GM18870 (cell line): ENCODE measurements at regions not wholly inside any gene's neighbourhood (a gene's known extent, or its start where the extent isn't known, plus 50 kb on each side); places are given as distances from the start of the nearest gene placed in this dataset.
"Not testable (repeated sequence)": the region's sequence is repeated elsewhere in the genome, so short reads cannot be mapped to it uniquely, and the experiment has no call there.

Experiments used
- ATAC-seq: cut with Tn5 transposase; IDR thresholded peaks from one replicate; pipeline ENCODE4 v1.9.1; 2021; ENCODE audit warnings: moderate library complexity; ENCODE audit not compliant: unreplicated experiment

DNA sequence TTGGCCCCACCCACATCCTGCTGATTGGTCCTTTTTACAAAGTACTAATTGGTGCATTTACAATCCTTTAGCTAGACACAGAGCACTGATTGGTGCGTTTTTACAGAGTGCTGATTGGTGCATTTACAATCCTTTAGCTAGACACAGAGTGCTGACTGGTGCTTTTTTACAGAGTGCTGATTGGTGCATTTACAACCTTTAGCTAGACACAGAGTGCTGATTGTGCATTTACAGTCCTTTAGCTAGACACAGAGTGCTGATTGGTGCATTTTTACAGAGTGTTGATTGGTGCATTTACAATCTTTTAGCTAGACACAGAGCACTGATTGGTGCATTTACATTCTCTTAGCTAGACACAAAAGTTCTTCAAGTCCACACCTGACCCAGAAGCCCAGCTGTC, 144.2 kb upstream of the XIRP2 start:
- not testable (repeated sequence) for ATAC-seq

DNA sequence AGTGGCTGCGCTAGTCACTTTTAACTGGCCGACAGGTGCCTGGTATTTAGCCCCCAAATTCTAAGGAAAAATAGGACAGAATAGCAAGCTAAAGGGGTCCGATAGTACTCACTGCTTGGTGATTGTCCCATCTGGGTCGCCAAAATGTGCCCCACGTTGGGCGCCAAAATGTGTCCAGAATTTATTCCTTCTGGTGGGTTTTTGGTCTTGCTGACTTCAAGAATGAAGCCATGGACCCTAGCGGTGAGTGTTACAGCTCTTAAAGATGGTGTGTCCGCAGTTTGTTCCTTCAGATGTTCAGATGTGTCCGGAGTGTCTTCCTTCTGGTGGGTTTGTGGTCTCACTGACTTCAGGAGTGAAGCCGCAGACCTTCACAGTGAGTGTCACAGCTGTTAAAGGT, 144.8 kb upstream of the XIRP2 start:
- ATAC-seq, result not testable (repeated sequence)

DNA sequence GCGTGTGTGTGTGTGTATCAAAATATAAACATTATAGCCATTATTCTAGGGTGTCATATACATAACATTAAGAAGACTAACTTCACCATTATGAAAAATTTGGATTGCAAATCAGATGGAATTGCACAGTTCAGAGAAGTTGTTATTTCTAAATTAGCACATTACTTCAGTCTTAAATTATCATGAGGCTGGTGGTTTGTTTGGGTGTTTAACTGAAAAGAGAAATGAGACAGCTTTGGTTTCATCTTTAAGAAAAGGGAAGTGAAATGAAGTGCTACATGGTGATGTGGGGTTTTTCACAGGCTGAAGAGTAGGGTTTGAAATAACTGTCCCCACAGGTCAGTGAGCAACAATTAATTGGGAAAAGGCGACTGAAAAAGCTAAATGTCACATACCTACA, 161.2 kb upstream of the XIRP2 start:
- peak; percentile 99 for ATAC-seq

DNA sequence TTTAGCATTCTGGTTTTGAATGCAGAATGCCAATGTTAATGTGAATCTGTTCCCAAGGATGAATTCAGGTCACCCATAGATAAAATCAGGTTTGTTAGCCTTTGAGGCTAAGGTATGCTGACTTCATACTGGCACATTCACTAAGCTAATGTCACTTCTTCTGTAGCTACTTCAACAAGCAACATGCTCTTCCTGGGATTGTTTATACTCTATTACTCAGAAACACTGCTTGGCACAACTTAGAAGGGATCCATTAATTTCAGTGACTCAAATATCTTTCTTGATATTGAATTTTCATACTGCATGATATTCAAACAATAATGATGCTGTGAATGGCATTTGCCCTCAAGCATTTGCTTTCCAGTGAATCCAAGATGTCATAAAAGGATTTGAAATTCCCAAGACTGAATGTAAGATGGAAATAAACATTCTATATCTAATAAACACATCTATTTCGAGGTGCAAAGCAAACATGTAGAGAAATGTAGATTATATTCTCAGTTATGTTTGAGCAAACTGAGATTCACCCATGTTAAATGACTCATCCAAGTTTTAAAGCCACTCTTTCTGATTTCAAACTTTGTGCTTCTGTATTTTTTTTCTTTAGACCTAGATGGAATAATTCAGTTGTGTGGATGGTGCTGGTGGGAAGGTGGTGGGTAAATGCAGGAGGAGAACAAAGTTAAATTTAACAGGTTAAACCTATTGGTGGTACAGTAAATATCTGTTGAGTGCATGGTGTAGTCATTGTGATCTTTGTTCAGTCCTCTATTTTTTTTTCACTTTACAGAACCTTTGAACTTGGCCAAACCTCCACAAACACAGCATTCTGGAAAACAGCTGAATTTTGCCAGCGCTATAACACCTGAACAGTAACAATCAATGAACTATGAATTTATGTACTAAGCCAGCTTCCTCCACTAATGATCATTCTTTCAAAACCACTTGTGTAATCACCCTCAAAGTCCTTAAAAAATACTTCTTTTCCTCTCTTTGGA, 162.1 kb upstream of the XIRP2 start:
- ATAC-seq, result no peak

DNA sequence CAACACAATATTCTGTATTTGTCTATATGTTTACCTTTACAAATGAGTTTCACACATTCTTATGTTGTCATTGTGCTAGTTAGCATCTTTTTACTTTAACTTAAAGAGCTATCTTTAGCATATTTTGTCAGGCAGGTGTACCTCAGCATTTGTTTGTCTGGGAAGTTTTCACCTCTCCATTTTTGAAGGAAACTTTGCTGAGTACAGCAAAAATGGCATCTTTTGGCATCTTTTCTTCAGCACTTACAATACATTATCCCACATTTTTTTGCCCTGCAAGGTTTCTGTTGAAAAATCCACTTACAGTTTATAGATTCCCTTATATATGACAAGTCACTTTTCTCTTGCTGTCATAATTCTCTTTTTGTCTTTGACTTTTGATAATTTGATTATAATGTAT, 171.3 kb upstream of the XIRP2 start:
- ATAC-seq, result no peak

DNA sequence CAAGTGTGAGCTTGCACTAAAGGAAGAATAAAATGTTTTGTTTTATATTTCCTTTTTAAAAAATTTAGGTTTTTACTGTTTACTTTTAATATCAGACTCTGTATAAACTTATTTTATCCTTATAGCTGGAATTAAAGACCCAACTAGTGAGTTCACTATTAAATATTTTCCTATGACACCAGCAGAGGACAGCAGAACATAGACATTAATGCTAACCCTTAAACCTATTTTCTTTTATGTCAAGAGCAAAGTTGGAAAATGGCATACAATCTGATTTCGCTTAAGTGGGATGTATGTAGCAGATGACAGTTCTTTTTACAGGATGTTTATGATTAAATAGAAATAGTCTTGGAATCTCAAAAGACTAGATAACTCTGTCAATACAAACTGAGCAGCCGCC, 188.2 kb upstream of the XIRP2 start:
- ATAC-seq, result no peak

DNA sequence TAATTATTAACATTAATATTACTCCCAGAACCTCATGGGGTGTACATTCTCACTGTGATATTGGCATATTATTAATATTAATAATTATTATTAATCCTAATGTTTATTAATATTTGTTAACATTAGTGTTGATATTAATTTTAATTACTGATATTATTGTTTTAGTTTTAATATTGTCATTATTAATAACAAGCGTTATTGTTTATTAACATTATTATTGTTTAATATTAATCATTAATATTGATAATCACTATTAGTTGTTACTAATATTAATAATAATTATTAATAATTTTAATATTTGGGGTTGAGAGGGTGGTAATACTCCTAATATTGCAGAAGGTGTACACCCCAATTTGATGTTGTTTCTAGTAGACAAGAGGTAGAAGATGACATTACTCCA, 193.1 kb upstream of the XIRP2 start:
- no peak for ATAC-seq

DNA sequence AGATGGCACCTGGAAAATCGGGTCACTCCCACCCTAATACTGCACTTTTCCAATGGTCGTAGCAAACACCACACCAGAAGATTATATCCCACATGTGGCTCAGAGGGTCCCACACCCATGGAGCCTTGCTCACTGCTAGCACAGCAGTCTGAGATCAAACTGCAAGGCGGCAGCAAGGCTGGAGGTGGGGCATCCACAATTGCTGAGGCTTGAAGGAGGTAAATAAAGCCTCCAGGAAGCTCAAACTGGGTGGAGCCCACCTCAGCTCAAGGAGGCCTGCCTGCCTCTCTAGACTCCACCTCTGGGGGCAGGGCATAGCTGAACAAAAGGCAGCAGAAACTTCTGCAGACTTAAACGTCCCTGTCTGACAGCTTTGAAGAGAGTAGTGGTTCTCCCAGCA, 192.0 kb upstream of the SCN7A start:
- not testable (repeated sequence) for ATAC-seq

DNA sequence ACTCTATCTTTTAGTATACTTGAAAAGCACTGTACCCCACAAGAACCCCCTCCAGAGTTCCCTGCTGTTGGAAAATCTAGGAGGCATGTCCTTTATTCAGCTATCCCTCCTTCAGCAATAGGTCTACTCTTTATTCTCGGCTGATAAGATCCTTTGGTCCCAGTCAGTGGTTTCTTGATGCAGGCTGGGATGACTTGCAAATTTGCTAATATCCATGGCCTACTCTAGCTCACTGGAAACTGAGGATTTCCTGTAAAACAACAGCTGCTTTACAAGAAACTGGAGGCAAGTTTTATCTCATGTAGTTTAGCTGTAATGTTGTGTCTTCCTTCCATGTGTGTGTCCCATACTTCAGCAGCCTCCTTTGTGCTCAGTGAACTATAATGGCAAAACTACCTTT, 183.9 kb upstream of the SCN7A start:
- ATAC-seq, result no peak

DNA sequence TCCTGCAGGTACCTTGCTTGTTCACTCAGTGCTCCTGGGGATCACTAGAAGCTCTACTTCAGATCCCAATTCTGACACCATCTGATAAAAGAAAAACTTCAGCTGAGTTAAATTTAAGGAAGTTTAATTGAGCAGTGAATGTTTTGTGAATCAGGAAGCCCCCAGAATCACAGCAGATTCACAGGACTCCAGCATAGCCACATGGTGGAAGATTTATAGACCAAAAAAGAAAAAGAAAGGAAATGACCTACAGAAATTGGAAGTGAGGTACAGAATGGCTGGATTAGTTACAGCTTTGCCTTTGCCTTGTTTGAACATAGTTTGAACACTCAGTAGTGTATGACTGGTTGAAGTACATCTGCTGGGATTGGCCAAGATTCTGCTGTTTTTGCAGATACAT, 182.7 kb upstream of the SCN7A start:
- no peak for ATAC-seq

DNA sequence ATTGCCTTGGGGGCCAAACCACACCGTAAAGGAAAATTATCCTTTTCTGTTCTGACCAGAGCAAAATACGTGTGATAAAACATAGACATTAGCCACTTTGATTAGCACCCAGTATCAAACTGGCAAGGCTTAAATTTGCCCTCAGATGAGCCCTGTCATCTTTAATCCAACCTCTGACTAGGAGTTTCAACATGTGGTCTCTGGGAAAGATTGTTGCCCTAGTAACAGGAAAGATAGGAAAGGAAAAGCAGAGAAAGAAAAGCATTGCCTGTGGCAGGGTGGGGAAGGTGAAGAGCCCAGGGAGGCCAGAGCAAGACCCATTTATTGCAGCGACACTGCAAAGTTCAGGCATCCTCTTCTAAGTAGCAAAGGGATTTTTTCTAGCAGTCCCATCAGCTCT, 181.5 kb upstream of the SCN7A start:
- ATAC-seq, result no peak

DNA sequence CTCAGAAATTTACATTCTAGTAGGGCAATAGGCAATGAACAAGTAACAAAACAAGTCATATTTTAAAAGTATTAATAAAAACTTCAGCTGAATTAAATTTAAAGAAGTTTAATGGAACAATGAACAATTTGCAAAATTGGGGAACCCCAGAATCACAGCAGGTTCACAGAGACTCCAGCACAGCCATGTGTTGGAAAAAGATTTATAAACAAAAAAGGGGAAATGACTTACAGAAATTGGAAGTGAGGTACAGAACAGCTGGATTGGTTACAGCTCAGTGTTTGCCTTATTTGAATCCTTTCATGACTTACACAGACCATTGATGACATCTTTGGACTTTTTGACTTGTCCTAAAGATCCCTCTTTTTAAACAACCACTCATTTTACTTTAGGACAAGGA, 179.9 kb upstream of the SCN7A start:
- no peak for ATAC-seq

DNA sequence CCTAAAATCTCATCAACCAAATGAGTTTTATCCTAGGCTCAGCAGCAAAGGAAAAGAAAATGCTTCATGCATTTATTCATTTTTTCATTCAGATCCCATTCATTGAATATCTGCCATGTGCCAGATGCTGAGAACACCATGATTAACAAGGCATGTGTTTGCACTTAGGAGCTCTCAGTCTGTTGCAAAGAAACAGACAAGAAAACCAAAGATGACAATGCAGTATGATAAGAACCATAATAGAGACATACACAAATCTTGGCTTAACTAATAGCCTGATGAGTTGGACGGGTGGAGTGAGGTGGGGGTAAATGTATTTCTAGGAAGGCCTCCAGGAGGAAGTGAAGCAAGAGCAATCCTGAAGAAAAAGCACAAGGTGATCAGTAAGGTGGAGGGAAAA, 177.8 kb upstream of the SCN7A start:
- ATAC-seq, result no peak

DNA sequence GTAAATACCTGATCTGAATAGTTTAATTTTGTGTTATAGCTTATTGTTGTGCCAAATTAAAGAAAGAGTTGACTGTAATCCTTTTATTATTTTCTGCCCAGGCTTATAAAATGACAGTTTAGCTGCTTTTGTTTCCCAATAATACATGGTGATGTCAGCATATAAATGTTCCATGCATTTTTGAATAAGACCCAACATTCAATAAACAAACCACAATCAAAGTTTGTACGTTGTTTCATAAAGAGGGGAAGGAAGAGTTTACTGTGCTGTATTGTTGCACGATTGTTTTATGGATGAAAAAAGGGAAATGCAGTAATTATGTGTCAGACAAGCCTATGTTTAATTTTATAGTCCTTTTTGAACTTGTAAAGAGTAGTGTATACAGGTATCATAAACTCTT, 177.2 kb upstream of the SCN7A start:
- no peak for ATAC-seq

DNA sequence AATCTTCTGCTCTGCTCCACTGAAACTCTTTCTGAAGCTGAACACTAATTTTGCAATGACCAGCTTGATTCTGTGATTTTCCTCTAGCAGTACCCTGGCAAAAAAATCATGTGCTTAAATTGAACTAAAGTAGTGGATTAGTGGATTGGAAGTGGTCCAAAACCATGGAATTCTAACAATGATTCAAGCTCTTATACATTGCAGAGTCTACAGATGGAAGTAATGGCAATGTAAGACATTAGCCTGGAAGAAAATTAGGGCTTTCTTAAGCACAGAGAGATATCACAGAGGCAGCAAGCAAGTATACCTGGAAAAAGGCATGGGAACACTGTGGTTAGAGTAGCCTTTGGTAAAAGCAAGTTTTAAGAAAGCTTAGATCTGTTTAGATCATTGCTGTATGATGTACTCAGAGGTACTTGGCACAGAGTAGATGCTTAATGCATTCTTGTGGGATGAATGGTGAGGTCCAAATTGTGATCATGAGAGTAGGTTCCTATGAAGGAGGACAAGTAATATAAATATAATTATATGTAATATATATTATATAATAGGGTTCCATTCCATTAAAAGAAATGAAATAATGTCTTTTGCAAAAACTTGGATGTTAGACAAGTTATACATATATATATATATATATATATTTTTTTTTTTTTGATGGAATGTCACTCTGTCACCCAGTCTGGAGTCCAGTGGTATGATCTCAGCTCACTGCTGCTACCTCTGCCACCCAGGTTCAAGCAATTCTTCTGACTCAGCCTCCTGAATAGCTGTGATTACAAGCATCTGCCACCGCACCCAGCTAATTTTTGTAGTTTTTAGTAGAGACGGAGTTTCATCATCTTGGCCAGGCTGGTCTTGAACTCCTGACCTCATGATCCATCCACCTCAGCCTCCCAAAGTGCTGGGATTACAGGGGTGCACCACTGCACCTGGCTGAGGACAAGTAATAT, 172.2 kb upstream of the SCN7A start:
- ATAC-seq, result no peak

DNA sequence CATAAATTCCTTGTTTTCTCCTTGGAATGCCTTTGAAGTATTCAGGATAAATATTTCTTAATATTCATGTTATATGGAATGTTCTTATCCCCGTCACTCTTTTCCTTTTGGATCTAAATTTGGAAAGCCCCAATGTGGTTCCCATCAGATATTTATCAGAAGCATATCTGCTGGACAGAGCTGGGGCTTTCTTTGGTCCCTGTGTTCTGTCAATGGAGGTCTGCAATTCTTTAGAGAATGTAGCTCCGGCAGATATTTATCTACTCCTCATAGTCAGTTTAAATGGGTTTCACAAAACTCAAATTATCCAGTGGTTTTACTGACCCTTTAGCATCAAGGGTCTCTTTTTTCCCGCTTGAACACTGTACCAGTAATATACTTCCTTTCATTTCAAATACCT, 167.8 kb upstream of the SCN7A start:
- no peak for ATAC-seq

DNA sequence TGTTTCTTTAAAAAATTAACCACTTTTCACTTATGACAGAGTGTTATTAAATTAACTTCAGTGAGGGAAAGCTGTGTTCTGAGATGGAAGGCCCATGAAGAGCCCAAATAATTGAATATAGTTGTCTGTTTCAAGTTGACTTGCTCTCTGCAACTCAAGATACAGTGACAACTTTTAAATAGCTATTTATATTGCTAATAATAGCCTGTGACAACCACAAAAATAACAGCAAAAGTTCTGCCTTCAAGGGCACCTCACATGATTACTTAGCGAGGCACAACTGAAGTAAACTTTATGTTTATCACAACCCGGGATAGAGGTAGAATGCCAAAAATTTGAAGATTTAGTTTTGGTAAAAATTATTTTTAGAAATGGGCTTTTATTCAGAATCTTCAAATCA, 167.3 kb upstream of the SCN7A start:
- ATAC-seq, result no peak

DNA sequence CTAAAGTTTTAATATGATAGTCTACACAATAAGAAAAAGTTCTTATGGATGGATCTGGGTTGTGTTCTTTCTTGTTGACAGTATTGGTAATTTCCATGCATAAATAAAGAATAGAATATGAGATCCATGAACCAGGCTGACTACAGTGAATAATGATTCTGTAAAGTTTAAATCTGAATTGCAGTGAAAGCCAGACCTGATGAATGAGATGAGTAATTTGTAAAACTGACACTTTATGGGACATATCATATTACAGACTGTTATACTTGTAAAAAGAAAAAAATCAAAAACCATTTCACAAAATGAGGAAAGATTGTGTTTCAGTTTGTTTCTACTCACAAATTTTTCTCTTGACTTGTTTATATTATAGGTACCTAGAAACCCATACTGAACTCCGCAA, 164.9 kb upstream of the SCN7A start:
- no peak for ATAC-seq

DNA sequence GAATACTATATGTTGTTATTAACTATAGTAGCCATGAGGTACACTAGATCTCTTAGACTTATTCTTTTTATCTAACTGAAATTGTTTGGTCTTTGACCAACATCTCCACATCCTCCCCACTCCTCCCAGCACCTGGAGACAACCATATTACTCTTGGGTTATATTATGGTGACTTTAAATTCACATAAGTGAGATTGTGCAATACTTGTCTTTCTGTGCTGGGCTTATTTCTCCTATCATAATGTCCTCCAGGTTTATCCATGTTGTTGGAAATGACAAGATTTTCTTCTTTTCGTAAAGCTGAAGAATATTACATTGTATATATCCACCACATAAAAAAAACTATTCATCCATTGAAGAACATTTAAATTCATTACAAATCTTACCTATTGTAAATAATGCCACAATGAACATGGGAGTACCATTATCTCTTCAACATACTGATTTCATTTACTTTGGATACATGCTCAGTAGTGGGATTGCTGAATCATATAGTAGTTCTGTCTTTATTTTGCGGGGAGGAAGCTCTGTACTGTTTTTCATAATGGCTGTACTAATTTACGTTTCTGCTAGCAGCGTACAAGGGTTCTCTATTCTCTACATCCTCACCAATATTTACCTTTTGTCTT, 159.2 kb upstream of the SCN7A start:
- ATAC-seq, result no peak

DNA sequence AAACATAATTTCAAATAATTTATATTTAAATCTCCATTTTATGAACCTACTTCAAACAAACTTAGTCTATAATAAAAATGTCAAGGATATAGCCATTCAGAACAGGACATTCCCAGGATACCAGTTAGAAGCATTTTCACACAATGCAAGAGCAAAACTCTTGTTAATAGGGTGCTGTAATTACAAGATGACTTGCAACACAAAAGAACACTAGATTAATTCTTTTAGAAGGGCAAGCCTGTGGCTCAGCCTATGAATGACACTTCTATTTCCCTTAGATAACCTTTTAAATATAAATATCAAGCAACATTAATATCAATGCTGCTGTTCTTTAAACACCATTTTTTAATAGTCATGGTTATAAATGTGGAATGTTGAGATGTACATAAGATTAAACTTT, 157.9 kb upstream of the SCN7A start:
- no peak for ATAC-seq

DNA sequence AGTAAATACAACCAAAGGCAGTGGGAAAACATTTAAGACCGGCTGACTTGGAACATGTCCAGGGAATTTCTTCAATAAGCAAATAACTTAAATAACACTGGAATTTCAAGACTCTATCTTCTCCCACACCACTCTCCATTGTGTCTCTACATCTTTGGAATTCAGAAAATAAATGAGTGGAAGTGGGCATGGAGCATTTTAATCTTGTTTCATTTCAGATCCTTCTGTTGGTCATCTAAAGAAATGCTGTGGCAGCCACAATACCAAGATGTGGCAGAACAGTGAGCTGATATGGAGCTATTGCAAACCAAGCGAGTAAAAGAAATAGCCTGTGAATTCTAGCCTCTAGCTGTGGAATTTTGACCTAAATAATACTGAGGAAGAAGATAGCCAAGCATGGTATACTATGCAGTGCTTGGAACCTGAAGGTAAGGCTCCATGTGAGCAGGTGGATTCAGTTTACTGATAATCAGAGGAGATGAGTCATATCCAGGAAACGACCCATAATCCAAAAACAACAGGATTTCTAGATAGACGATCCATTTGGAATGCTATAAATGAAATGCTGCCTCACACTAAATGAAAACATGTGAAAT, 157.1 kb upstream of the SCN7A start:
- ATAC-seq, result no peak
